GM21737 (cell line): ENCODE measurements at regions not wholly inside any gene's neighbourhood (a gene's known extent, or its start where the extent isn't known, plus 50 kb on each side); places are given as distances from the start of the nearest gene placed in this dataset.

Source experiments
- ATAC-seq: cut with Tn5 transposase; IDR thresholded peaks from one replicate; pipeline ENCODE4 v1.9.1; 2021; ENCODE audit warnings: mild to moderate bottlenecking, moderate library complexity; ENCODE audit not compliant: unreplicated experiment

GRCh38 chr10:4316161-4316810 is 509.7 kb upstream of the AKR1E2 start:
- ATAC-seq, result no peak

- no peak for ATAC-seq
Measured at GRCh38 chr10:4315551-4315950, 510.5 kb upstream of the AKR1E2 start.

GRCh38 chr10:4313051-4313450 is 513.0 kb upstream of the AKR1E2 start:
- no peak for ATAC-seq

GRCh38 chr10:4312051-4312835 is 513.8 kb upstream of the AKR1E2 start:
- no peak for ATAC-seq

- ATAC-seq, result no peak
Measured at GRCh38 chr10:4310172-4310571, 515.8 kb upstream of the AKR1E2 start.

- no peak for ATAC-seq
Measured at GRCh38 chr10:4307910-4308309, 518.1 kb upstream of the AKR1E2 start.

- ATAC-seq, result no peak
Measured at GRCh38 chr10:4306871-4307270, 519.1 kb upstream of the AKR1E2 start.

- ATAC-seq, result no peak
Measured at GRCh38 chr10:4303045-4303444, 518.0 kb upstream of the KLF6 start.

- no peak for ATAC-seq
Measured at GRCh38 chr10:4301291-4302045, 516.5 kb upstream of the KLF6 start.

- no peak for ATAC-seq
Measured at GRCh38 chr10:4296161-4296560, 511.2 kb upstream of the KLF6 start.

- ATAC-seq, result no peak
Measured at GRCh38 chr10:4294996-4295792, 510.2 kb upstream of the KLF6 start.

- no peak for ATAC-seq
Measured at GRCh38 chr10:4294271-4294670, 509.3 kb upstream of the KLF6 start.

GRCh38 chr10:4291990-4292389 is 507.0 kb upstream of the KLF6 start:
- ATAC-seq, result no peak

GRCh38 chr10:4285121-4285520 is 500.1 kb upstream of the KLF6 start:
- no peak for ATAC-seq

GRCh38 chr10:4283846-4284610 is 499.0 kb upstream of the KLF6 start:
- no peak for ATAC-seq

GRCh38 chr10:4282496-4282895 is 497.5 kb upstream of the KLF6 start:
- ATAC-seq, result no peak

GRCh38 chr10:4281190-4281825 is 496.3 kb upstream of the KLF6 start:
- no peak for ATAC-seq

- no peak for ATAC-seq
Measured at GRCh38 chr10:4280461-4281189, 495.6 kb upstream of the KLF6 start.

- ATAC-seq, result no peak
Measured at GRCh38 chr10:4279655-4280054, 494.6 kb upstream of the KLF6 start.
